HG03442 (cell line): ENCODE measurements at regions not wholly inside any gene's neighbourhood (a gene's known extent, or its start where the extent isn't known, plus 50 kb on each side); places are given as distances from the start of the nearest gene placed in this dataset.
"Not testable (repeated sequence)": the region's sequence is repeated elsewhere in the genome, so short reads cannot be mapped to it uniquely, and the experiment has no call there.

Experiments used
- ATAC-seq: cut with Tn5 transposase; IDR thresholded peaks from one replicate; pipeline ENCODE4 v1.9.1; 2021; ENCODE audit warnings: mild to moderate bottlenecking, moderate library complexity; ENCODE audit not compliant: unreplicated experiment

GRCh38 chr14:25699981-25700380 lies 650.0 kb upstream of the STXBP6 start:
- no peak for ATAC-seq

- no peak for ATAC-seq
Observed at GRCh38 chr14:25698111-25698510, 648.2 kb upstream of the STXBP6 start.

- no peak for ATAC-seq
Observed at GRCh38 chr14:25696176-25696575, 646.2 kb upstream of the STXBP6 start.

- no peak for ATAC-seq
Observed at GRCh38 chr14:25685004-25685403, 635.1 kb upstream of the STXBP6 start.

- ATAC-seq = no peak
Observed at GRCh38 chr14:25680934-25681333, 631.0 kb upstream of the STXBP6 start.

GRCh38 chr14:25680511-25680910 lies 630.6 kb upstream of the STXBP6 start:
- not testable (repeated sequence) for ATAC-seq

- ATAC-seq = no peak
Observed at GRCh38 chr14:25677111-25677510, 627.2 kb upstream of the STXBP6 start.

- ATAC-seq = no peak
Observed at GRCh38 chr14:25667387-25667786, 617.4 kb upstream of the STXBP6 start.

- no peak for ATAC-seq
Observed at GRCh38 chr14:25666877-25667276, 616.9 kb upstream of the STXBP6 start.

- no peak for ATAC-seq
Observed at GRCh38 chr14:25658988-25659387, 609.0 kb upstream of the STXBP6 start.

GRCh38 chr14:25630447-25630846 lies 580.5 kb upstream of the STXBP6 start:
- ATAC-seq = no peak

- ATAC-seq = no peak
Observed at GRCh38 chr14:25628978-25629377, 579.0 kb upstream of the STXBP6 start.

GRCh38 chr14:25628390-25628789 lies 578.4 kb upstream of the STXBP6 start:
- no peak for ATAC-seq

GRCh38 chr14:25626986-25627385 lies 577.0 kb upstream of the STXBP6 start:
- ATAC-seq = no peak

- no peak for ATAC-seq
Observed at GRCh38 chr14:25622763-25623162, 572.8 kb upstream of the STXBP6 start.

- no peak for ATAC-seq
Observed at GRCh38 chr14:25620515-25620914, 570.6 kb upstream of the STXBP6 start.

- ATAC-seq = no peak
Observed at GRCh38 chr14:25615174-25615573, 565.2 kb upstream of the STXBP6 start.

GRCh38 chr14:25607192-25607591 lies 557.2 kb upstream of the STXBP6 start:
- ATAC-seq = no peak

- no peak for ATAC-seq
Observed at GRCh38 chr14:25602106-25602505, 552.2 kb upstream of the STXBP6 start.

GRCh38 chr14:25588751-25589150 lies 538.8 kb upstream of the STXBP6 start:
- no peak for ATAC-seq

- ATAC-seq = no peak
Observed at GRCh38 chr14:25574628-25575325, 524.8 kb upstream of the STXBP6 start.

GRCh38 chr14:25570483-25570882 lies 520.5 kb upstream of the STXBP6 start:
- no peak for ATAC-seq

- ATAC-seq = no peak
Observed at GRCh38 chr14:25557466-25557865, 507.5 kb upstream of the STXBP6 start.
